IMR-90 (cell line): ENCODE measurements at regions not wholly inside any gene's neighbourhood (a gene's known extent, or its start where the extent isn't known, plus 50 kb on each side); places are given as distances from the start of the nearest gene placed in this dataset.

Experiments
- ATAC-seq: fragments of 200-7000 bp; cut with Tn5 transposase; 2 replicates; pipeline ENCODE4 v1.9.1; 2020; ENCODE audit warnings: low read depth, mild to moderate bottlenecking, moderate library complexity
- BruUV-seq: library from RNA; stranded (reverse); fragments of 400-500 nt; replicated peaks from 2 replicates; lab custom pipeline; 2021; lab: Mats Ljungman, UMichigan
- CTCF ChIA-PET: fragments of 300-600 bp; formaldehyde crosslinking; extraction: SDS; loops from one replicate; lab custom pipeline; 2021; ENCODE audit warnings: antibody characterized with exemption; lab: Yijun Ruan, JAX
- POLR2A ChIA-PET: fragments of 300-600 bp; sonication (Branson Sonifier 250); formaldehyde crosslinking; loops from one replicate; lab custom pipeline; 2022; ENCODE audit warnings: antibody characterized with exemption; ENCODE audit not compliant: unreplicated experiment; lab: Charles Lee
- DNase-seq: peaks from one replicate; pipeline ENCODE4 v3.0.0; 2013
- H2AFZ ChIP-seq: replicated peaks from 2 replicates; pipeline ENCODE3; 2013; ENCODE audit warnings: low read length, mild to moderate bottlenecking; ENCODE audit not compliant: poor library complexity
- H2AK5ac ChIP-seq: 2 replicates; pipeline ENCODE4 v1.6.1; 2013; ENCODE audit warnings: low read depth, low read length, inconsistent platforms
- H2AK9ac ChIP-seq: replicated peaks from 2 replicates; pipeline ENCODE3; 2013; ENCODE audit warnings: mild to moderate bottlenecking, low read depth, low read length, moderate library complexity; ENCODE audit not compliant: poor library complexity
- H2BK120ac ChIP-seq: 2 replicates; pipeline ENCODE4 v1.6.1; 2013; ENCODE audit warnings: low read depth, low read length, inconsistent platforms
- H2BK15ac ChIP-seq: 3 replicates; pipeline ENCODE4 v1.6.1; 2013; ENCODE audit warnings: low read depth, low read length, inconsistent platforms
- H2BK20ac ChIP-seq: 2 replicates; pipeline ENCODE4 v1.6.1; 2013; ENCODE audit warnings: low read depth, mild to moderate bottlenecking, inconsistent platforms, low read length, moderate library complexity
- H2BK5ac ChIP-seq: 2 replicates; pipeline ENCODE4 v1.6.1; 2013; ENCODE audit warnings: mild to moderate bottlenecking, low read depth, low read length, inconsistent platforms; ENCODE audit not compliant: poor library complexity, severe bottlenecking
- H3K14ac ChIP-seq: replicated peaks from 2 replicates; pipeline ENCODE4 v1.6.1; 2013; ENCODE audit warnings: low read depth, low read length, inconsistent platforms
- H3K18ac ChIP-seq: 2 replicates; pipeline ENCODE4 v1.6.1; 2013; ENCODE audit warnings: low read depth, low read length, control low read depth
- H3K23ac ChIP-seq: 2 replicates; pipeline ENCODE4 v1.6.1; 2013; ENCODE audit warnings: low read depth, low read length, inconsistent platforms
- H3K27ac ChIP-seq: 2 replicates; pipeline ENCODE4 v1.5.1; 2013; ENCODE audit warnings: mild to moderate bottlenecking, control low read depth, low read length; ENCODE audit not compliant: insufficient read depth
- H3K27me3 ChIP-seq: 2 replicates; pipeline ENCODE4 v1.6.1; 2013; ENCODE audit warnings: low read length; ENCODE audit not compliant: control insufficient read depth, insufficient read depth
- H3K36me3 ChIP-seq: 2 replicates; pipeline ENCODE4 v1.6.1; 2013; ENCODE audit warnings: low read length, mixed read lengths; ENCODE audit not compliant: control insufficient read depth, insufficient read depth
- H3K4ac ChIP-seq: 2 replicates; pipeline ENCODE4 v1.6.1; 2013; ENCODE audit warnings: low read depth, low read length, inconsistent platforms
- H3K4me1 ChIP-seq: 2 replicates; pipeline ENCODE4 v1.6.1; 2013; ENCODE audit warnings: low read length, mixed read lengths; ENCODE audit not compliant: control insufficient read depth, insufficient read depth
- H3K4me2 ChIP-seq: 2 replicates; pipeline ENCODE4 v1.6.1; 2013; ENCODE audit warnings: low read depth, mild to moderate bottlenecking, control low read depth, low read length, moderate library complexity
- H3K4me3 ChIP-seq: 2 replicates; pipeline ENCODE4 v1.5.1; 2013; ENCODE audit warnings: low read depth, mild to moderate bottlenecking, control low read depth, low read length, moderate library complexity; ENCODE audit not compliant: insufficient read depth
- H3K56ac ChIP-seq: 2 replicates; pipeline ENCODE4 v1.6.1; 2013; ENCODE audit warnings: low read length, inconsistent platforms; ENCODE audit not compliant: insufficient read depth; ENCODE audit errors: extremely low read depth
- H3K79me1 ChIP-seq, 2 experiments: 2 replicates each; pipeline ENCODE4 v1.6.1; 2013; ENCODE audit warnings: low read length in 2 of 2, inconsistent platforms in 1 of 2, low read depth in 1 of 2
- H3K9ac ChIP-seq: 2 replicates; pipeline ENCODE4 v1.6.1; 2013; ENCODE audit warnings: low read depth, low read length, control low read depth
- H3K9me1 ChIP-seq: 2 replicates; pipeline ENCODE4 v1.6.1; 2013; ENCODE audit warnings: low read length, inconsistent platforms; ENCODE audit not compliant: insufficient read depth
- H3K9me3 ChIP-seq: 2 replicates; pipeline ENCODE4 v1.6.1; 2013; ENCODE audit warnings: low read length; ENCODE audit not compliant: control insufficient read depth, insufficient read depth
- H4K20me1 ChIP-seq: 2 replicates; pipeline ENCODE4 v1.6.1; 2013; ENCODE audit warnings: low read length, inconsistent platforms; ENCODE audit not compliant: insufficient read depth
- H4K5ac ChIP-seq: 2 replicates; pipeline ENCODE4 v1.6.1; 2013; ENCODE audit warnings: mild to moderate bottlenecking, low read depth, low read length, control low read depth
- H4K8ac ChIP-seq, 2 experiments: 2 replicates each; pipeline ENCODE4 v1.6.1; 2013; ENCODE audit warnings: low read depth in 2 of 2, low read length in 2 of 2, control low read depth in 1 of 2, inconsistent platforms in 1 of 2
- H4K91ac ChIP-seq: 2 replicates; pipeline ENCODE4 v1.6.1; 2013; ENCODE audit warnings: low read depth, low read length, inconsistent platforms; ENCODE audit not compliant: insufficient read depth
- SMC3 ChIP-seq: fragments of 150-350 bp; IDR thresholded peaks from 2 replicates; pipeline ENCODE4 v1.6.1; 2016; ENCODE audit warnings: low read depth, mild to moderate bottlenecking, antibody characterized with exemption, low read length, moderate library complexity
- WGBS, 2 experiments: methylation state at CpG; one replicate each; pipeline versions ENCODE4 v1.1.5 to v1.1.7; 2013; ENCODE audit warnings: missing lambda C conversion rate in 2 of 2; ENCODE audit not compliant: insufficient read length in 1 of 2; ENCODE audit errors: extremely low coverage in 2 of 2; 5-methylcytosine and 5-hydroxymethylcytosine counted together
- dilution Hi-C: fragments of 300-500 bp; cut with HindIII; formaldehyde crosslinking; loops from one replicate; pipeline ENCODE4 v1.14.3; 2018; ENCODE audit warnings: low sequenced_read_pairs; ENCODE audit not compliant: unreplicated experiment
- in situ Hi-C: fragments of 300-500 bp; cut with MboI; formaldehyde crosslinking; loops from 3 replicates; pipeline ENCODE4 v1.14.3; 2019; ENCODE audit warnings: low sequenced_read_pairs, inconsistent platforms, mixed read lengths
- intact Hi-C: fragments of 100-400 bp; cut with micrococcal nuclease; formaldehyde crosslinking; loops from 2 replicates; pipeline ENCODE4 v1.10.0; 2022
- TF ChIP-seq, protein P1 (sequence below): fragments of 150-350 bp; IDR thresholded peaks from 2 replicates; pipeline ENCODE4 v1.6.1; 2016; ENCODE audit warnings: low read depth, mild to moderate bottlenecking, low read length, moderate library complexity, borderline replicate concordance
- TF ChIP-seq, protein P2 (sequence below): fragments of 150-350 bp; IDR thresholded peaks from 2 replicates; pipeline ENCODE4 v1.6.1; 2017; ENCODE audit warnings: mild to moderate bottlenecking, antibody characterized with exemption, low read length, low read depth
- TF ChIP-seq, protein P3 (sequence below): conservative IDR thresholded peaks from 2 replicates; pipeline ENCODE4 v1.5.1; 2012; ENCODE audit warnings: mild to moderate bottlenecking, low read depth, low read length, improper control_type of control experiment

DNA sequence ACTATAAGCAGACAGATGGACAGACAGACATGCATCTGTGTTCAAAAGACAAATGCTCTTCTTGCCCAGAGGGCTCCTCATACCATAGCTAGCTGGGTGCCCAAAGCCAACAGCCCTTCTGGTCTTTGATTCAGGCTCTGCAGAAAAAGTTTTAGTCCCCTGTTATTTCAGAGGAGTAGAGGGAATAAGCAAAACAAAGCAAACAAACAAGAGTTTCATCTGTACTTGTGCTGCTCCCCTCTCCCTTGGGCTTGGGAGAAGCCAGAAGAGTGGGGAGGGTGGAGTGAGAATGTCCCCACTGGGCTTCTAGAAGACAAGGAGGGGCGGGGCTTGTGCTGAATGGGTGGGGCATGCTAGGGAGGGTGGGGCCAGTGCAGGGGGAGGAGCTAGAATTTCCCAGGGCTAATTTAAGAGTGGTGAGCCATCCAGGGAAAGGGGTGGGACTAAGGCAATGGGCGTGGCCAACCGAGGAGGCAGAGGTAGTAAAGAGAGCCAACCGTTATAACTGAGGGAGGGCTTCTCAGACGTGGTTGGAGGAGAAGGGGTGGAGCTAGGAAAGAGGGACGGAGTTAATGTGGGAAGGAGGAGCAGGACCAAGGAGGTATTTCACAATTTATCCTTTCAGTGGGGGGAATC, 101.2 kb upstream of the MGMT start:
- 40% methylated on average over 1 of the region's 6 CpGs; no CpG with 5 or more reads in 1 of the 2 experiments for WGBS, 2 experiments
- no peak overlapping the region for H2BK15ac ChIP-seq
- no peak overlapping the region for H3K4me2 ChIP-seq
- dilution Hi-C loops (no loop called here), intact Hi-C loops (no loop called here), in situ Hi-C loops (no loop called here)
- no peaks in the 10 kb centered on the region for H3K36me3 ChIP-seq
- no peak overlapping the region for H3K9ac ChIP-seq
- H2BK120ac ChIP-seq: no peak overlapping the region
- H2AK5ac ChIP-seq: no peak overlapping the region
- H4K5ac ChIP-seq: no peak overlapping the region
- ChIA-PET CTCF (no interaction called here), POLR2A (no interaction called here)
- H3K9me1 ChIP-seq: no peaks in the 10 kb centered on the region
- H2BK20ac ChIP-seq: no peak overlapping the region
- H3K27me3 ChIP-seq: no peaks in the 10 kb centered on the region
- BruUV-seq: no TSS peak
- H3K4me1 ChIP-seq: no peaks in the 10 kb centered on the region
- no peaks in the 10 kb centered on the region for H4K20me1 ChIP-seq
- no peaks in the 10 kb centered on the region for H3K79me1 ChIP-seq
- no peak overlapping the region for H4K8ac ChIP-seq
- peaks cover 3% of the 10 kb centered on the region; the same call in 1 of the 2 replicates for H3K9me3 ChIP-seq
- TF ChIP-seq, protein P1, sequence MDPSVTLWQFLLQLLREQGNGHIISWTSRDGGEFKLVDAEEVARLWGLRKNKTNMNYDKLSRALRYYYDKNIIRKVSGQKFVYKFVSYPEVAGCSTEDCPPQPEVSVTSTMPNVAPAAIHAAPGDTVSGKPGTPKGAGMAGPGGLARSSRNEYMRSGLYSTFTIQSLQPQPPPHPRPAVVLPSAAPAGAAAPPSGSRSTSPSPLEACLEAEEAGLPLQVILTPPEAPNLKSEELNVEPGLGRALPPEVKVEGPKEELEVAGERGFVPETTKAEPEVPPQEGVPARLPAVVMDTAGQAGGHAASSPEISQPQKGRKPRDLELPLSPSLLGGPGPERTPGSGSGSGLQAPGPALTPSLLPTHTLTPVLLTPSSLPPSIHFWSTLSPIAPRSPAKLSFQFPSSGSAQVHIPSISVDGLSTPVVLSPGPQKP: no peak
- TF ChIP-seq, protein P2, sequence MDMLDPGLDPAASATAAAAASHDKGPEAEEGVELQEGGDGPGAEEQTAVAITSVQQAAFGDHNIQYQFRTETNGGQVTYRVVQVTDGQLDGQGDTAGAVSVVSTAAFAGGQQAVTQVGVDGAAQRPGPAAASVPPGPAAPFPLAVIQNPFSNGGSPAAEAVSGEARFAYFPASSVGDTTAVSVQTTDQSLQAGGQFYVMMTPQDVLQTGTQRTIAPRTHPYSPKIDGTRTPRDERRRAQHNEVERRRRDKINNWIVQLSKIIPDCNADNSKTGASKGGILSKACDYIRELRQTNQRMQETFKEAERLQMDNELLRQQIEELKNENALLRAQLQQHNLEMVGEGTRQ: no peak
- TF ChIP-seq, protein P3, sequence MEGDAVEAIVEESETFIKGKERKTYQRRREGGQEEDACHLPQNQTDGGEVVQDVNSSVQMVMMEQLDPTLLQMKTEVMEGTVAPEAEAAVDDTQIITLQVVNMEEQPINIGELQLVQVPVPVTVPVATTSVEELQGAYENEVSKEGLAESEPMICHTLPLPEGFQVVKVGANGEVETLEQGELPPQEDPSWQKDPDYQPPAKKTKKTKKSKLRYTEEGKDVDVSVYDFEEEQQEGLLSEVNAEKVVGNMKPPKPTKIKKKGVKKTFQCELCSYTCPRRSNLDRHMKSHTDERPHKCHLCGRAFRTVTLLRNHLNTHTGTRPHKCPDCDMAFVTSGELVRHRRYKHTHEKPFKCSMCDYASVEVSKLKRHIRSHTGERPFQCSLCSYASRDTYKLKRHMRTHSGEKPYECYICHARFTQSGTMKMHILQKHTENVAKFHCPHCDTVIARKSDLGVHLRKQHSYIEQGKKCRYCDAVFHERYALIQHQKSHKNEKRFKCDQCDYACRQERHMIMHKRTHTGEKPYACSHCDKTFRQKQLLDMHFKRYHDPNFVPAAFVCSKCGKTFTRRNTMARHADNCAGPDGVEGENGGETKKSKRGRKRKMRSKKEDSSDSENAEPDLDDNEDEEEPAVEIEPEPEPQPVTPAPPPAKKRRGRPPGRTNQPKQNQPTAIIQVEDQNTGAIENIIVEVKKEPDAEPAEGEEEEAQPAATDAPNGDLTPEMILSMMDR: no peak
- no peak for TF ChIP-seq SMC3
- no peak overlapping the region for H3K56ac ChIP-seq
- no peak overlapping the region for H3K23ac ChIP-seq
- H3K4ac ChIP-seq: no peak overlapping the region
- no peak overlapping the region for H3K27ac ChIP-seq
- no peak overlapping the region for H4K91ac ChIP-seq
- H2AK9ac ChIP-seq: no peak overlapping the region
- H3K4me3 ChIP-seq: no peak overlapping the region
- no peak overlapping the region for H3K18ac ChIP-seq
- DNase-seq: no peak
- H2BK5ac ChIP-seq: no peak overlapping the region
- no peak overlapping the region for H3K14ac ChIP-seq
- ATAC-seq: no peak
- H2AFZ ChIP-seq: peak overlapping the region; percentile 26
